Left ventricle myocardium superior (tissue), 1 donor: ENCODE measurements at regions not wholly inside any gene's neighbourhood (a gene's known extent, or its start where the extent isn't known, plus 50 kb on each side); places are given as distances from the start of the nearest gene placed in this dataset.
A peak's percentile ranks its signal among the peaks of the same experiment; 100 is the strongest.
"Not testable (repeated sequence)": the region's sequence is repeated elsewhere in the genome, so short reads cannot be mapped to it uniquely, and the experiment has no call there.

Experiments
- ATAC-seq: fragments of 200-7000 bp; cut with Tn5 transposase; one replicate; pipeline ENCODE4 v1.9.1; 2020; ENCODE audit warnings: mild to moderate bottlenecking, moderate library complexity
- DNase-seq: peaks from one replicate; pipeline ENCODE4 v3.0.0-alpha.2; 2020
- intact Hi-C: fragments of 100-400 bp; cut with micrococcal nuclease; formaldehyde crosslinking; loops from one replicate; pipeline ENCODE4 v1.11.0; 2022
- donor health status: DM: no; HTN: yes; CAD: no; lungs with severe emphysema.

DNA sequence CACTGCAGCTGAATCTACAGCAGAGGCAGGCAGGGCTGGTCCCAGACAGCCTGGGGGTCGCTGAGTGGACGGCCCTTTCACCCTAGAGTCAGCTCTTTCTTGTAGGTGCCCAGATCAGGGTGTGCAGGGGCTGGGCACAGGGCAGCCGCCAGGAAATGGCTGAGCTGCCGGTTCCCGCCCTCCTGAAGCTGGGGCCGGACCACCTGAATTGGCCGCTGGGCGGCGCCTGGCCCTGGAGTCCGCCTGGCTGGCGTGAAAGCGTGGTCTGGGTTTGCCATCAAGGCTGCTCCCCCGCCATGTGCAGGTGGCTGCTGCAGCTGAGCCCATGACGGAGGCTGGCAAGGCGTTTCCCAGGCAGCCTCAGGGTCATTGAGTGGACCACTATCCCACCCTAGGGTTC is 85.7 kb downstream of the POTEM start:
- DNase-seq, intact Hi-C loops, ATAC-seq: not testable (repeated sequence)

DNA sequence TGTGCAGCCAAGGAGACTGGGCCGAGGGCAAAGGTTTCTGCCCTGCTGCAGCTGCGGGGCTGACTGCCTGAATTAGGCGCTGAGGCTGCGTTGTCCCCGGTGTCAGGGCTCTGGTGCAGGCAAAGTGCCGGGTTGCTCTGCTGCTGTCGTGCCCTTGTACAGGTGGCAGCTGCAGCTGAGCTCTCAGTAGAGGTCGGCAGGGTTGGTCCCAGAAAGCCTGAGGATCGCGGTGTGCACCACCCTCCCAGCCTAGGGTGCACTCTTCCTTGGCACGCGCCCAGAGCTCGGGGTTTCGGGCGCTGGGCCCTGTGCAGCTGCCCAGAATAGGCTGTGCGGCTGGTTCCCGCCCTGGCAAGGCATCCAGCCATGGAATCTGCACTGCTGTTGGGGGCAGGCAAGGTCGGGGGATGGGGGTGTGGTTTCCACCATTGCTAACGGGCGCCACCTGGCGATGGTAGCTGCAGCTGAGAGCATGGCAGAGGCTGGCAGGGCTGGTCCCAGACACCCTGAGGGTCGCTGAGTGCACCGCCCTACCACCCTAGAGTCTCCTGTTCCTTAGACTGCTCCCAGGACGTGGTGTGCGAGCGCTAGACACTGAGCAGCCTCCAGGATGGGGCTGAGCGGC is 86.3 kb downstream of the POTEM start:
- peak; percentile 40 for ATAC-seq
- not testable (repeated sequence) for DNase-seq

DNA sequence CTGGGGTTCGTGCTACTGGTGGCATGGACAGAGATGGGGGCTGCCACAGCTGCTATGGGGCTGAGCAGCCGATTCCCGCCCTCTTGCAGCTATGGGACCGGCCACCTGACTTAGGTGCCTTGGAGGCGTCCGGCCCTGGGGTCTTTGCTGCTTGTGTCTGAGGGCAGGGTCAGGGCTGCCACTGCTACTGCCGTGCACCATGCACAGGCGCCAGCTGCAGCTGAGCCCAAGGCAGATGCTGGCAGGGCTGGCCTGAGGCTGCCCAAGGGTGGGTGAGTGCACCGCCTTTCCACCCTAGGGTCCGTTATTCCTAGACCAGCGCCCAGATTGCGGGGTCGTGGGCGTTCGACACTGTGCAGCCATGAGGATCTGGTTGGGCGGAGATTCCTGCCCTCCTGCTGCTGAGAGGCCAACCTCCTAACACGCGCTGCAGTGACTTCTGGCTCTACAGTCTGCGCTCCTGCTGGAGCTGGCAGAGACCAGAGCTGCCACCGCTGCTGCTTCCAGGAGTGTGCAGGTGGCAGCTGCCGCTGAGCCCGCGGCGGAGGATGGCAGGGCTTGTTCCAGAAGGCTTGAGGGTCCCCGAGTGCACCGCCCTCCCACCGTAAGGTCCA is 87.0 kb downstream of the POTEM start:
- intact Hi-C loops = not testable (repeated sequence)

More for the DNA sequence above, 86.3 kb downstream of the POTEM start:
- intact Hi-C loops = not testable (repeated sequence)

DNA sequence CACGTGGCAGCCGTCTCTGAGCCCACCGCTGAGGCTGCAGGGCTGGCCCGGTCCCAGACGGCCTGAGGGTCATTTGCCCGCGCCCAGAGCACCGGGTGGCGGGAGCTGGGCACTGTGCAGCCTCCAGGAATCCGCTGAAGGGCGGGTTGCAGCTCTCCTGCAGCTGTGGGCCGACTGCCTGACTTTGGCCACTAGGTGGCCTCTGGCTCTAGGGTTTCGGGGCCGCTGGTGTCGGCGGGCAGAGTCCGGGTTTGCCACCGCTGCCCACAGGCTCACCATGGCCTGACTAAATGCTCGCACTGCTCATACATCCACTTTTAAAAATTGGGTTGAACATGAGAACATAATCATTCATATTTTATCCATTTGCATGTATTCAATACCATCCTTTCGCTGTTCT is 87.7 kb downstream of the POTEM start:
- intact Hi-C loops, DNase-seq, ATAC-seq: not testable (repeated sequence)

More for the DNA sequence above, 87.0 kb downstream of the POTEM start:
- peak; percentile 7 for DNase-seq
- ATAC-seq = not testable (repeated sequence)

GRCh38 chr14:19059066-19059465 is 91.8 kb downstream of the POTEM start:
- peak; percentile 22 for DNase-seq
- ATAC-seq, intact Hi-C loops: not testable (repeated sequence)

DNA sequence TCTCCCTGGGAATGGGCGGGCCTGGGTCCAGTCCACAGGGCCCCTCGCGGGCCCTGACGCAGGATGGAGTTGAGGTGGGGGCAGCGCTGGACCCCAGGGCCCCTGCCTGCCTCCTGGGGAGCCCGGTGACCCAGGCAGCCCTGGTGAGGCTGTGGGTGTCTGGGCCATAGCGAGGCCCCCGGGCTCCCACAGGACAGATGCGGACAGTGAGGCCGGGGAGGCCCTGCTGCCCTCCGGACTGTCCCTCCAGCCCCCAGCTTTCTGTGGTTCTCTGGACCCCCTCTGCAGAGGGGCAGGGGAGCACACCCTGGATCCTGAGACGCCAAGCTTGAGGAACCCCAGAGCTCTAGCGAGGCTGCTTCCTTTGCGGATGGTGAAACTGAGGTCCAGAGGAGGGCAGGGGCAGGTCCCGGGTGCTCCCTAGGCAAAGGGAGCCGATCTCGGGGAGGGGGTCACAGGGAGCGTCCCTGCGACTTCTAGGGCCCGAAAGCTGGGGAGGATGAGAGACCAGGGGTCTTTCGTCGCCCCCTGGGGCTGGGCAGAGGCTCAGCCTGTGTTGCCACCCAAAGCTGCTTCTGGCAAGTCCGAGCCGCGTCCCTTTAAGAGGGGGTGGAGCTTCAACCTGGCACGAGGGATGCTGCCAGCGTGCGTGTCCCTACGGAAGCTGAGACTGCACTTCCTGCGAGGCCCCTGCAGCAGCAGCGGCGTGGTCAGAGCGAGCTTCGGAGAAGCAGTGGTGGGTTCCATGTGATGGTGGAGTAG is 94.6 kb downstream of the POTEM start:
- intact Hi-C loops, DNase-seq: not testable (repeated sequence)
- peak; percentile 94 for ATAC-seq

GRCh38 chr14:19068957-19069356 is 101.7 kb downstream of the POTEM start:
- intact Hi-C loops, DNase-seq, ATAC-seq: not testable (repeated sequence)

DNA sequence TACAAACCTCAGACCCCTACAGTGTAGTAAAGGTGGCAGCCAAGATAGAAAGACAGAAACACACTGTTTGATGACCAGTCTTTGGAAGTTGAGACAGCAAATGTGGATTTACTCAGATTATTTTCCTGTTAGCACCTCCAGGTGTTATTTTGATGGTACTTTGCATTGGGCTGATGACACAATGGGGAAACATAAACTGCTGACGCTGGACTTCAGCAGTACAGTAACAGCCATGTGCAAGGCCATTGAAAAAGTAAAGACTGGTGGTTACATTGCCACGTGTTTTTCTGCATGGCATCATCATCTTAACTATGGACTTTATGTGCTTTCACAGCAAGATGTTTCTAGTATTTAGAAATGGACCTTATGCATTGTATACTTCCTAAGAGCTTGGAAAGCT is 105.3 kb downstream of the POTEM start:
- intact Hi-C loops, DNase-seq, ATAC-seq: not testable (repeated sequence)

DNA sequence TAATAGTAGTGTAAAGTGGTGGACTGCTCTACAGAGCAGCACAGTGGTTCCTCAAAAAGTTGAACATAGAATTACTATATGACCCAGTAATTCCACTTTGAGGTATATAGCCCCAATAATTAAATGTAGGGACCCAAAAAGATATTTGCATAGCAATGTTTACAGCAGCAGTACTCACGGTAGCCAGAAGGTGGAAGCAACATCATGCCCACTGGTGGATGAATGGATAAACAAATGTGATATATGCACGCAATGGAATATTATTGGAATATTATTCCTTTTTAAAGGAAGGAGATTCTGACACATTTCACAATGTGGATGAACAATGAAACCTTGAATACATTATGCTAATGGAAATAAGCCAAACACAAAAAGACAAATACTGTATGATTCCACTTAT is 121.4 kb downstream of the POTEM start:
- DNase-seq = peak; percentile 1
- intact Hi-C loops, ATAC-seq: not testable (repeated sequence)

GRCh38 chr14:19093227-19093626 is 126.0 kb downstream of the POTEM start:
- DNase-seq, ATAC-seq, intact Hi-C loops: not testable (repeated sequence)

DNA sequence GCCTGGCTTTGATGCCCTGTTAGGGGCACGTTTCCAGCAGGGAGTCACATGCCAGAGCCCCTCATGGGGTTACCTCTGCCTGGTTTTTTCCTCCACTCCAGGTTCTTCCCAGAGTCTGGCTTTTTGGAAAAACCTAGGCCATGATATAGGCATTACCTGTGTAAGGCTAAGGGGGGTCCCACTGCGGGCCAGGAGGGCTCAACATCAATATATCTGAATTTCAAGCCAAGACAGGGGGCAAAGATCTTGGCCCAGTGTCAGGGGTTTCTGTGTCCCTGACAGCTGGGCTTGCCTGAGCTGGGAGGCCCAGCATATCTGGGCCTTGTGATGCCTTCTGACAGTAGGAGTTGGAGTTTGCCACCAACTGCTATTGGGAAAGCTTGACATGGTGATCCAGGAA is 127.5 kb downstream of the POTEM start:
- ATAC-seq, intact Hi-C loops: not testable (repeated sequence)
- peak; percentile 1 for DNase-seq

- intact Hi-C loops = not testable (repeated sequence)
Observed at GRCh38 chr14:19095167-19095566, 127.9 kb downstream of the POTEM start.

GRCh38 chr14:19096467-19096866 is 129.2 kb downstream of the POTEM start:
- ATAC-seq, intact Hi-C loops: not testable (repeated sequence)
- DNase-seq = peak; percentile 0

More at GRCh38 chr14:19095167-19095566, 127.9 kb downstream of the POTEM start:
- ATAC-seq, DNase-seq: not testable (repeated sequence)

DNA sequence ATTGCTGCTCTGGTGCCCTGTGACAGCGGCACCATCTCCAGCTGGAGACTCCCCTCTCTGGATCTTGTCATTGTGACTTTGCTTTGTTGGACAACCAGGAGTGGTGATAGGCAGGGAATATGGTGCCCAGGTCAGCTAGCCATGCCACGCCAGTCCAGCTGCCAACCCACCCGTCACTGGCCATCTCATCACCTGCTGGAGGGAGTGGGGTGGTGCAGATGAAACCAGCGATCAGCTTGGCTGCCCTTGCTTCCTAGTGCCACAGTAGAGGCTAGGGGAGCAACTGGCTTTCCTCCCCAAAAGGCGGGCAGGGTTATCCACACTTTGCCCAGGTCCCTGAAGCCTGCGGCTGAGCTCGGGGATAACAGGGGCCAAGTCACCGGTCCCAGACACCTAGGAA is 129.6 kb downstream of the POTEM start:
- ATAC-seq, intact Hi-C loops: not testable (repeated sequence)
- DNase-seq = peak; percentile 17

DNA sequence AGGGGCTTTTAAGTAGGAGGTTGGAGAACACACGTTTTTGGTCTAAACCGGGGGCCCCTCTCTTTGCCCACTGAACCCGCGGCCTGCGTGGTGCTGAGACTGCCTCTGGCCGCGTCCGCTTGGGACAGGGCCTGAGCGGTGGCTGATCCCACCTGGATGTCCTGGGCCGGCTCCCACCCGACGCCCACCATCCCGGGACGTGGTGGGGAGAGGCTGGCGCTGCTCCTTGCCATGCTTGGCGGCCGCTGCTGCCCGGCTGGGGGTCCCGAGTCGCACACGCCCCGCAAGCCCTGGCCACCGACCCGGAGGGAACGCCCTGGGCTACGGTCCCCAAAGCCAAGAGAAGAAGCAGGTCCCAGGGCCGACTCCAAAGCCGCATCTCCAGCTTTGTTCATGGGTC is 130.1 kb downstream of the POTEM start:
- DNase-seq = peak; percentile 24
- intact Hi-C loops, ATAC-seq: not testable (repeated sequence)

DNA sequence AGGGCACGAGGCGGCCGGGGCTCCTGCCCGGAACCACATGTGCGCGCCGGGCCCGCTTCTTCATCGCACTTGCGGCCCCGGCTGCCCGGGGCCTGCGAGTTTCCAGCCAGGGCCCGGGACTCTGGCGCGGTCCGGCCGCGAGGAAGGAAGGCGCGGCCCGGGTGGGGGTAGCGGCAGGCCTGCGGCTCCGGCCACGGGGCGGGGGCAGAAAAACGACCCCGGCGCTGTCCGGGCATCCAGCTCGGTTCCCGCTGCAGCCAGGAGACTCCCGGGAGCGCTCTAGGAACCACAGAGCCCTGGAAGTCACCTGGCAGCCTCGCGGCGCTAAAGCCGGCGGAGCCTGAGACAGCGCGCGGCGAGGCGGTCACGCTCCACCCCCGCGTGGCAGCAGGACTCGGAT is 130.5 kb downstream of the POTEM start:
- DNase-seq = peak; percentile 20
- intact Hi-C loops, ATAC-seq: not testable (repeated sequence)

DNA sequence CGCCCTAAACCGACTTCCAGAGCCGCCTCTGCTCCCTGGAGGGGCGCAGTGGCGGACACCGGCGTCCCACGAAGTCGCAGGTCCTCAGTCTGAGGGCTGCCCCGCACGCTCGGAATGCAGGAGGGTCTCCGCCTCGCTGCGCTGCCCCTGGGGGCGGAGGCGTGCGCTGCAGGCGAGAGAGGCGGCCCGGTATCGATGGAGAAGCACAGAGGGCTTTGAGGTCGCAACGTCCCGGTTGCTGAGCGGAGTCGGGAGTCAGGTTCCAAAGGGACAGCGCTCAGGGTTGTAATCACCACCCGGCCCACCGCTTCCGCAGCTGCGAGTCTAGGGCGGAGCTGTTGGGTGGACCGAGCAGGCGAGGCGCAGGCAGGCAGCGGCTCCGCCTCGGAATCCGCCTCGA is 131.0 kb downstream of the POTEM start:
- intact Hi-C loops, ATAC-seq: not testable (repeated sequence)
- DNase-seq = peak; percentile 2

GRCh38 chr14:19098732-19099131 is 131.5 kb downstream of the POTEM start:
- ATAC-seq, intact Hi-C loops: not testable (repeated sequence)
- peak; percentile 19 for DNase-seq

DNA sequence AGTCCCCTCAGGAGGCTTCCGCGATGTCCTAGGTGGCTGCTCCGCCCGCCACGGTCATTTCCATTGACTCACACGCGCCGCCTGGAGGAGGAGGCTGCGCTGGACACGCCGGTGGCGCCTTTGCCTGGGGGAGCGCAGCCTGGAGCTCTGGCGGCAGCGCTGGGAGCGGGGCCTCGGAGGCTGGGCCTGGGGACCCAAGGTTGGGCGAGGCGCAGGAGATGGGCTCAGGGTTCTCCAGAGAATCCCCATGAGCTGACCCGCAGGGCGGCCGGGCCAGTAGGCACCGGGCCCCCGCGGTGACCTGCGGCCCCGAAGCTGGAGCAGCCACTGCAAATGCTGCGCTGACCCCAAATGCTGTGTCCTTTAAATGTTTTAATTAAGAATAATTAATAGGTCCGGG is 132.1 kb downstream of the POTEM start:
- DNase-seq = peak; percentile 3
- ATAC-seq, intact Hi-C loops: not testable (repeated sequence)

DNA sequence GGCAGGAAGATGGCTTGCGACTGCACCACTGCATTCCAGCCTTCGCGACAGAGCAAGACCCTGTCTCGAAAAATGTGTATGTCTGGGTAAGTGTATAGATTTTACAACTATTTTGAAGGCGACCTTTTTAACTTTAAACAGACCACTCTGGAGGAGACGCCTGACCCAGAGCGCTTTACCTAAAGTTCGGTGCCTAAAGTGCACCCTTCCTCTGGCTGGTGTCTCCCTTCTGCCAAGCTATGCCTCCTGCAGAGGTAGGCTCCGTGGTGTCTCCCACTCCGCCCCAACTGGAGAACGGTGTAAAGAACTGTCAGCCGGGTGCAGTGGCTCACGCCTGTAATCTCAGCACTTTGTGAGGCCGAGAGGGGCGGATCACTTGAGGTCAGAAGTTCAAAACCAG is 132.7 kb downstream of the POTEM start:
- intact Hi-C loops, DNase-seq: not testable (repeated sequence)

More for the DNA sequence above, 132.7 kb downstream of the POTEM start:
- ATAC-seq = not testable (repeated sequence)
